Fibroblast of skin of right quadriceps (primary cell): ENCODE measurements at regions not wholly inside any gene's neighbourhood (a gene's known extent, or its start where the extent isn't known, plus 50 kb on each side); places are given as distances from the start of the nearest gene placed in this dataset.

ENCODE experiments used
- DNase-seq: peaks from one replicate; pipeline ENCODE4 v3.0.0-alpha.2; 2013

DNA sequence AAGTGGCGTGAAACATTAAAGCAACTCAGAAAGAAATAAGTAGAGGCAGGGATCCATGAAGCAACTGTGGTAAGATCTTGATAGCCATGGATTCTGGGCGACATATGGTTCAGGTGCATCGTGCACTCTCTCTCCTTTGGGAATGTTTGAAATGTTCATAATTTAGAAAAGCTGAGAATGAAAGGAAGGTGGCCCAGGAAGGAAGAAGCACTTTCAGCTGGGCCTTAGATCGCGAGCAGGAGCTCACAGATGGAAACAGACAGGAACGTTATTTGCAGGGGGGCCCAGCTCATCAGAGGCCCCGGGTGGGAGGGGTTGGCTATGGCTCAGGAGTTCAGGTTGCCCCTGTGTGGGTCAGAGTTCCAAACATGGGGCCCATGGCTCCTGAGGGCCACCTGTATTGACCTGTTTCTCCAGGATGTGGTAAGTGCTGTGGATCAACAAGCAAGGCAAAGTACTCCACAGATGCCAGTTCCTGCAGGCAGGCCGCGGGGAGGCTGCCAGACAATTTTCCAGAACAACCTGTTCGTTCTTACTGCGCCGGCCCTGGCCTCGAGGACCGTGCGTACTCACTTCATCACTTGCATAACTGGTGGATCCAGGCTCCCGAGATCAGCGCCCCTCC lies 253.2 kb downstream of the TOMM20 start:
- DNase-seq = no peak

DNA sequence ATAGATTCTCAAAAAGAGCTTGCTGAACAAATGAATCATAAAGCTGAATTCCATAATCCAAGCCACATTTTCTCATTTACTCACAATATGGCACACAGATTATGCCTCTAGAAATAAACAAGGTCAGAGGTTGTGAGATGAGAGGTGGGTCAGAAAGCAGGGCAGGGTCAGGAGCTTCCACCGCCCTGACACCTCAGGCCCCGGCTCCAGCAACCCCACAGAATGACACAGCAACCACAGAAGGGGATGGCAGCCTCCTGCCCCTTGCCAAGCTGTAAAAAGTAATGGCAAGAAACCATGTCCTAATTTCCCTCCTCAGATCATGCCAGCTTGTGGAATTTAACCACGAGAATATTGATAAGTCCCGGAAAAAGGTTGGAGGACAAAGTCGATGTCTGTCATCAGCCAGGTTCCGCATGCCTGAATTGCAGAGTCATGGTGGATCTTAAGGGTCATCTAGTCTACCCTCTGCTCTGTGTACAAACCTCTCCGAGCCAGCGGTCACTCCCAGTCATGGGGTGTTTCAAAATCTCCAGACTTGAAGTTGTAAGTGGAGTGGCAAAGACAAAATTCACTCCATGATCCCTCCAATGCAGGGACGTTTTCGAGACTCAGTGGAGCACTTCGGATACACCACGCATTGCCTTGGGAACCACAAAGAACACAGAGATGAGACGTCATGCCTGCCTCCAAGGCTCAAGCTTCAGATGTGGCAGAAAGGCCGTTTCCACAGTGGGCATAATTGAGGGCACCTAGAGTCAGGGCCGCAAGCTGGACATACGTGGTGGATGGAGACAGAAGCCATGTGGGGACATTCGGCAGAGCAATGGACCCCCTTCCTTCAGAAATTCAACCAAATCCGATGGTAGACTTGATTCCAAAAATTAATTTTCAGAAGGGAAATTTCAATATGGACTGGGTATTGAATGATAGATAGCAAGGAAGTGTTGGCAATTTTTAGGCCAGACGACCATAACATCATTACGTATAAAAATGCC lies 254.0 kb downstream of the TOMM20 start:
- no peak for DNase-seq

DNA sequence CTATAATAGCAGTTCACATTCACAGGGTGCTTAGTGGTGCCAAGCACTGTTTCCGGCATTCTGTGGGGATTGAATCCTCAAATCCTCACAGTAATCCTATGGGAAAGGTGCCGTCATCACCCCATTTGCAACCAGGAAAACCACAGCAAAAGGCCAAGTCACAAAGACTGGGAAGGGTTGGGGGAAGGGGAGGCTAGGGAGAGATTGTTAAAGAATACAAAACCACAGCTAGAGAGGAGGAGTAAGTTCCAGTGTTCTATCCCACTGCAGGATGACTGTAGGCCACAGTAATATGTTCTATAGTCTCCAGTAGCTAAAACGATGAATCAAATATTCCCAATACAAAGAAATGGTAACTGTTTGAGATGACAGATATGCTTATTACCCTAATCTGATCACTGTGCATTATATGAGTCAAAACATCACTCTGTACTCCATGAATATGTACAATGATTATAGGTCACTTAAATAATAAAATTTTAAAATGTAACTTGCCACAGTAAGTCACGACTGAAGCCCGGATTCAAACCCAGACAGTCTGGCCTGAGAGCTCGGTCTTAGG lies 256.8 kb downstream of the TOMM20 start:
- peak; percentile 96 for DNase-seq

DNA sequence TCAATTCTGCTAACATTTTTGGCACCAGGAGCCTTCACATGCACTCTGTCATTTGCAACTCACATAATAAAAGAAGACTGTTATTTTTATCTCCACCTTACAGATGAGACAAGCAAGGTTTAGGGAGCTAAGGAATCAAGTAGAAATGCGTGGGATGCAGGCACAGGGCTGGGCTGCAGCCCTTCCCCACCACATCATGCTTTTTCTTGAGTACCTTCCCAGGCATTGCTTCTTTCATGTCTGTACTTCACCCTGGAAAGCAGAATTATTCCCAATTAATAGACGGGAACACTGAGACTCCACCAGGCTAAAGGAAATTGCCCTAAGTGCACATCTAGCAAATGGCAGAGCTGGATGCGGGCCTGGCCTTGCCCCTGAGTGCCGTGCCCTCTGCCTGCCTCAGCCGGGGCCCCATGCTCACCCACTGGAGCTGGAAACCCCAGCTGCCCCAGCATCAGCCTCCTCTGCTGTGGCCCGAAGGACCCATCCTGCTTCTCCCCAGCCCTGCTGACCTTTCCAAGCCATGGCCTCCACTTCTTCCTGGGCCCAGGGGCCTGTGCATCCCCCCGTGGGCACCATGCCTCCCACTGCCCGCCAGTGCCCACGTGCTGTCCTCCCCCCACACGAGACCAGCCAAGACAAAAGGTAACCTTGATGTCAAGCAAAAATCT lies 257.5 kb downstream of the TOMM20 start:
- DNase-seq = no peak

DNA sequence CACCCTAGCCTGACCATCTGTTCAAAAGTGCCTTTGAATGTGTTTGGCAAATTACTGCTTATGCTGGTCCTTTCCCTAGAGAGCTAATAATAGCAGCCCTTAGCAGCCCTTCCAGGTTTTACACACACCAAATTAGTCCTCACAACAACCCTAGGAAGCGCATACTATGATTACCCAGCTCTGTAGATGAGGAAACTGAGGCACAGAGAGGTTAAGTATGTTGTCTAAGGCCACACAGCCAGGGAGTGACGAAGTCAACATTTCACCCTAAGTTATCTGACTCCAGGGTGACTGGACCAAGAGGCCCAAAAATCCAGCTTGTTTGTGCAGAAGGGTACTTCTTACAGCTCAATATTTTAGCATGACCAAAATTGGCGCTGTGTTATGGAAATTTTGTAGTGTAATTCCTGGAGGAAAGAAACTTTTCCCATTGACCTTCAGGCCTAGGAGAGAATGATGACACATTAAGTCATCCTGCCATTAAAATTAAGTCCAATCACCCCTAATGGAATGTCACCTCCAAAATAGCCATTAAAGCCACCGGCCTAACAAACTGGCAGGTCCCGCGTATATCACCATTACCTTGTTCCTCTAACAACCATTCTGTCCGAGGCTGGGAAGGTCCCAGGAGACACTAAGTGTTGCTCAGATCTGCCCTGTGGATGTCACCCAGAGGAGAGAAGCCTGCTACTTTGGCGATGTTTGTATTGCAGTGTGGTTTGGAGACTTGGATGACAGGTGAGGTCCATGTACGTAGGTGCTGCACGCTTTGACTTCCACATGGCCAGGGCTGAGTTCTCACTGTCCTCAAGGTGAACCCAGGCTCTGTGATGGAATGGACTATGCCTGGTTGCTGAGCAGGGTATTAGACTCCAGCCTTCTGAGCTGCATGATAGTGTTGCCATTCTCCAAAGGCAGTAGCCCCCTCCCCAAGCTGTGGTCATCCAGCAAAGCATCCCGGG lies 258.3 kb downstream of the TOMM20 start:
- DNase-seq = no peak

DNA sequence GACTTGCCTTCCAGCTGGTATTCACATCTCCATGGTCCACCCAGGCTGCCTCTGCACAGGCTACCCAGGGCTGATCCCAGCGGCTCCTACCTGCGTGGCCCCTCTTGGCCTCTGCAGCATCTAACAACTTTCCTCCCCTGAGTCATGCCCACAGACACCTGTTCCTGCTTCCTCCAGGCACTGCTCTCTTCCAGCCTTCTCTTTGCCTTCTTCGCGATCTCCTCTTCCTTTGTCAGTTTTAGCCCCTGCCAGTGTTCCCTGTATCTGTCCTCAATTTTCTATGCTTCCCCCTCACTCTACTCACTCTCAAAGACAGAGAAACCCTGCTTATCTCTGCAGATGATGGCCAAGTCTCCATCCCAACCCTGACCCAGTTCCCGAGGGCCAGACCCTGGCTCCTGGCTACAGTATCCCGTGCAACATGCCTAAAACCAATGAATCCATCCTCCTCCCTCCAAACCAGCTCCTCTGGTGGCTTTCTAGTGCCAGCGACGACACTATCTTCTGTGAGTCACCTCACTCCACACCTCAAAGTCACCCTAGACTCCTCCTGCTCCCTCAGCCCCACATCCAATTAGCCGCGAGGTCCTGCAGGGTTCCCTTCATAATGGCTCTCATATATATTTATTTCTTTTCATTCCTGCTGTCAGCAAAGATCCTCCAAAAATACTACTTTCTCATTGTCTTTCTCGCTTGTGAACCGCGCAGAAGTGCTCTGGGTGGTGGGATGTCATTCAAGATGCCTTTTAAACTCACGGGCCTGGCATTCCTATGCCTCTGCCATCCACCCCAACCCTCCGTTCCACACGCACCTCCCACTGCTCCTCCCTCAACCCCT lies 259.2 kb downstream of the TOMM20 start:
- no peak for DNase-seq

DNA sequence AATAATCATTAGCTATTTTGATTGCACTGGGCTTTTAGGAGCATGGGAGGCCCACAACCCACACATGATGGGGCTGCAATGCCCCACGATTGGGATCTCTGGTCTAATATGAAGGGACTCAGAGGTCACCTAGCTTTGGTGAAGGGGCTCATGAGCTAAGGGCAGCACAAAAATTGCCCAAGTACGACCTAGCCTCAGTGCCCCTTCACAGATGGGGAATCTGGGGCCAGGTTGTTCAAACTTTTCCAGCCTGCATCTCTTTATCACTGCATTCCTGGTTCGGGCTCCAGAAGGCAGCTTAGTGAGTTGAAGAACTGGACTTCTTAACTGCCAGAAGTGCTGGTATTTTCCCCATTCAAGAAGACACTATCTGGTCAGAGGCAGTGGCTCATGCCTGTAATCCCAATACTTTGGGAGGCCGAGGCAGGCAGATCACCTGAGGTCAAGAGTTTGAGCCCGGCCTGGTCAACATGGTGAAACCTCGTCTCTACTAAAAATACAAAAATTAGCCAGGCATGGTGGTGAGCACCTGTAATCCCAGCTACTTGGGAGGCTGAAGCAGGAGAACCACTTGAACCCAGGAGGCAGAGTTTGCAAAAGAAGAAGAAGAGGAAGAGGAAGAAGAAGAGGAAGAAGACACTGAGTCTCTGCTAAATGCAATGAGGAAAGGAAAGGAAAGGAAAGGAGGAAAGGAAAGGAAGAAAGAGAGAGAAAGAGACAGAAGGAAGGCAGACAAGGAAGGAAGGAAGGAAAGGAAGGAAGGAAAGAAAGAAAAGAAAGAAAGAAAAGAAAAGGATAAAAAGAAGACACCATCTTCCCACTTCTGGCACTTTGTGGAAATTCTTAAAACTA lies 258.5 kb upstream of the IRF2BP2 start:
- DNase-seq = no peak

DNA sequence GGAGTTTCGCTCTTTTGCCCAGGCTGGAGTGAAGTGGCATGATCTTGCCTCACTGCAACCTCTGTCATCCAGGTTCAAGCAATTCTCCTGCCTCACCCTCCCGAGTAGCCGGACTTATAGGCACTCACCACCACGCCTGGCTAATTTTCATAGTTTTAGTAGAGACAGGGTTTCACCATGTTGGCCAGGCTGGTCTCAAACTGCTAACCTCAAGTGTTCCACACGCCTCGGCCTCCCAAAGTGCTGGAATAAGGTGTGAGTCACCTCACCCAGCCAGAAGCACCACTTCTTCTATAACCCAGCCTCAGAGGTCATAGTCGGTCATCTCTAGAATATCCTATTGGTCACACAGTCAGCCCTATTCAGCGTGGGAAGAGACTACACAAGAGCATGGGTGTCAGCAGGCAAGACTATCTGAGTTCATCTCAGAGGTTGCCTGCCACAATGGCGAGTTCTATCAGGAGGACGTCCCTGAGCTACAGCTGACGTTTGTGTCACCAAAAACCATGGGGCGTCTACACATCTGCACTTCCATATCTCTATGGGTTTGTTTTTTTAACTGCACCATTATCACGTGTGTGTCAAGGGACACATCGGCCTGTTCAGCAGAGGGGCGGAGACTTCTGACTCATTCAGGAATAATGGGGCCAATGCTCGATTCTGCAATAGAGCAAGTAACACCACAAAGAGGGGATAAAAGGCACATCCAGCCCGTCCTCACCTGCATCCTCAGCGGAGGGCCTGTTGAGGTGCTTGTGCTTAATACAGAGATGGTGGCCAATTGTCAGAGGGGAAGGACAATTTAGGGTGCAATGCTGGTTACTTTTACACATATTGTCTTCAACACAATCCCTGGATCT lies 256.3 kb upstream of the IRF2BP2 start:
- peak; percentile 76 for DNase-seq

DNA sequence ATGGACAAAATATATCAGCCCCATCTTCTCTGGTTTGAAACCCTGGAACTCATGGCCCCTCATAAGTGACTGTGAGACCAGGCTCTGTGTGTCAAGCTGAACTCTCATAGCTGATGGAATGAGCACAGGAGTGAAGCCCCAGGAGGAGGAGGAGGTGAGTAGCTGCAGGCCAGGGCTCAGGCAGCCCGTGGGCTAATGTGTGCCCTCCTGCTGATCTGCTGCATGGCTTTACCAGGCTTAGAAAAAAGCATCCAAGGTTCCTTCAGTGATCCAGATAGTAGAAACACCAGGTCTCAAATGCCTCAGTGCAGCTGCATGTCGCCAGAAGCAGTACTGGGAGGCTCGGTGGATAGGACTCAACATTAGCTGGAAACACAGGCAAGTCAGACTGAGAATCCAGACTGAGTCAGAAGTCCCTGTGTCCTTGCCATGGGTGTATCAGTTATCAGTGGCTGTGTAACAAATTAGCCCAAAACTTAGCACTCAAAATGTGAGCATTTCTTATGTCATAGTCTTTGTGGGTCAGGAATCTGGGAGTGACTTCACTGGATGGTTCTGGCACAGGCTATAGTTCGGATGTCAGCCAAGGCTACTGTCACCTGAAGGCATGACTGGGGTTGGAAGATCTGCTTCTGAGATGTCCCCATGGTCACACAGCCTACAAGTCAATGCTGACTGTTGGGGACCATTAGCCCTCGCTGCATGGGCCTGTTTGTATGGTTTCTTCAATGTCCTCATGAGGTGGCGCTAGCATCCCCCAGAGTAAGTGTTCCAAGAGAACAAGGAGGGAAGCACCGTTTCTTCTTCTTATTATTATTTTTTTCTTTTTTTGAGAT lies 255.4 kb upstream of the IRF2BP2 start:
- DNase-seq = no peak

DNA sequence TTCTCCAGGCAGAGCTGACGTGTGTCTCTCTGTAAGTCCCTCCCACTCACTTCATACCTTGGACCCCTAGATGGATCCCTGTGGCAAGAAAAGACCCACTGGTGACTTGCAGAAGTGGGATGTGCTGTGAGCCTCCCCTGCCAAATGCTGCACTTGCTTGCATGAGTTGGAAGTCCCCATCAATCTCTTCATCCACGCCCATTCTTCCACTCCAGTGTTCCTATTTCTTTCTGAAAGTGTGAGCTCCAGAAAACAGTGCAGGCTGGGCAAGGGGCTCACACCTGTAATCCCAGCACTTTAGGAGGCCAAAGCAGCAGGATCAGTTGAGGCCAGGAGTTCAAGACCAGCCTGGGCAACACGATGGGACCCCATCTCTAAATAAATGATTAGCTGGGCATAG lies 254.1 kb upstream of the IRF2BP2 start:
- DNase-seq = no peak

DNA sequence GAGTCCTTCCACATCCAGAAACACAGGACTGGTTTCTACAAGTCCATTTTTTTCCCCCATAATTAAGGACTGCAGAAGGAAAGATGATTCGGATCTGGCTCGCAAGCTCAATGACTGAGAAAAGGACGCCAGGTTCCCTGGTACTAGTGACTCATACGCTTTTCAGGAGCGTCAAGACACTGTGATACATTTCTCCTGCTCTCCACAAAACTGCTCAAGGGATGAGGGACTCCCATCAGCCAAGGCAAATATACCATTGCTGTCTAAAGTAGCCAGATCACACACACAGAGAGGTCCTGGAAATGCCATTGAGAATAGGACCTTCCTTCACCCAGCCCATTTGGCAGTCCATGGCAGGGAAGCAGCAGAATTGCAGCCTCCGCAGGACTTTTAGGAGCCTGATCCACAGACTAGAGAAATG lies 253.6 kb upstream of the IRF2BP2 start:
- peak; percentile 67 for DNase-seq

DNA sequence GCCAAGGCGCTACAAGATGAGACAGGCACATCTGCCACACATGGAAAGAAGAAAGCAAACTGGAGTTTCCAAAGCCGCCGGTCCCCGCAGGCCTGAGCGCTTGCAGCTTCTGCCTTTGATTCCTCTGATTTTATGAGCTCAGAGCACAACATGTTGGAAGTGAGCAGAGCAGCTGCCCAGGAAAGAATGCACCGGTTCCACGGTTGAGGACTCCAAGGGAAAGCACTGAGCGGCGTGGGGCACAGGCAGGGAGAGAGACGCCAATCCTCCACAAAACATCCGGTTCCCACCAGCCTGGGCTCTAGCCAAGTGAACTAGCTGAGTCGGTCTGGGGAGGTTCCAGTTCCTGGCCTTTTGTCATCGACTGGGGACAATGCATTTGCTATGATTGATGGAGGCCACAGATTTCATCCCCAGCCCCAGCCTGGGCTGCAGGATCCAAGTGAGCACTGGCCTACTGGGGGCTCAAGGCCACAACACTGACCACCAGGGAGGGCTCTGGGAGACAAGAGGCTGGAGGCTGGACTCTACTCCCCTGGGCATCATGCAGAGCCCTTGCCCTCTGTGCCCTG lies 253.1 kb upstream of the IRF2BP2 start:
- DNase-seq = peak; percentile 70

DNA sequence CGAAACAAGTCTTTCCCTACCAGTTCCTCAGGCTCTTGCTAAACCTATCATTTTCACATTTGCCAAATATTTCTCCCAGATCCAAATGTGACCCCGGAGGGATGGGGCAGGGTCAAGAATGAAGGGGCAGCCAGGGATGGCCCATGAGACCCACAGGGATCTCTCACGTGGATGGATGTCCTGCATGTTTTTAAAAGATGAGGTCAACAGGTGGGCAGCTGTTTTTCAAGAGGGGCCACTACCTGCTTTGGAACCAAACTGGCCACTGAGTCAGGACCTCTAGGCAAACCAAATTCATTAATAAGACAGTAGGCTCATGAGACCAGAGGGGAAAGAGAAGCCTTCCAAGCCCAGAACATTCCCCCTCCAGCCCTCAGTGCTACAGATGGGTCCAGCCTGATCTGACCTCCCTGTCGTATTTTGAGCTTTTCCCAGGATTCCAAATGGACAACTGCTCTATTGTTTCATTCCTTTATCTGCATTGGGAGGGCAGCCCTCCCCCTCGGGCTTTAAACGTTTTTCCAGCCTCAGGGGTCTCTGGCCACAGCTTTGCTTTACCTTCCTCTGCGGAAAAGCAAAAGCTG lies 252.5 kb upstream of the IRF2BP2 start:
- no peak for DNase-seq

DNA sequence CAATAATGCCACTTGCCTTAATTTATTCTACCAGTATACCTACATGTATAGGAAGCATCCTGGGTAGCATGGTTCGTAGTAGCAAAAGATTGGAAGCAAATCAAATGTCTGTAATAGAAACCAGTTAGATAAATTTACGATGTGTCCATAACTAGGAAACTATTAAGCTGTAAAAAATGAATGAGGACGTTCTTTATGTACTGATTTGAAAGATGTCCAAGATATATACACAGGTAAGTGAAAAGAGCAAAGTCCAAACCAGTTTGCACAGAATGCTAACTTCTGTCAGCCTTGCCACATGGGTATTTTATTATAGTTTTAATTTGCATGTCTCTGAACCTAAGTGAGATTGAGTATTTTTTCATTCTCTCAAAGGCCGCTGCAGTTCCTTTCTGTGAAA lies 251.8 kb upstream of the IRF2BP2 start:
- DNase-seq = no peak

DNA sequence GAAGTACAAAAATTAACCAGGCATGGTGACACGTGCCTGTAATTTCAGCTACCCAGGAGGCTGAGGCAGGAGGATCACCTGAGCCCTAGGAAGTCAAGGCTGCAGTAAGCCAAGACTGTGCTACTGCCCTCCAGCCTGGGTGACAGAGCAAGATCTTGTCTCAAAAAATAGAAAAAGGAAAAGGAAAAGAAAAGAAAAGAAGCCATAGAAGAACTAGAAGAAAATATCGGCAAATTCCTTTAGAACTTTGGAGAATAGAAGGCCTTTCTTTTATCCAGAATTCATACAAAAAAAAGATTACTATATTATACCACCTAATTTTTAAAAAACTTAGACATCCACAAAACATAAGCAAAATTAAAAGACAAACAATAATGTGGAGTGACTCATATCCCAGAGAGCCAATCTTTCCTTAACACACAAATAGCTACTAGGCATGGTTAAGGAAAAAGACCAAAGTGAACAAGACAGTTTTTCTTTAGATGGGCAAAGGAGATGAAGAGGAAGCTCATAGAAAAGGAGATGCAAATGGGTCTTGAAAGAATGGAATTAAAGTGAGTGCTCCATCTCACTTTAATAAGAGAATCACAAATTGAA lies 251.1 kb upstream of the IRF2BP2 start:
- no peak for DNase-seq

DNA sequence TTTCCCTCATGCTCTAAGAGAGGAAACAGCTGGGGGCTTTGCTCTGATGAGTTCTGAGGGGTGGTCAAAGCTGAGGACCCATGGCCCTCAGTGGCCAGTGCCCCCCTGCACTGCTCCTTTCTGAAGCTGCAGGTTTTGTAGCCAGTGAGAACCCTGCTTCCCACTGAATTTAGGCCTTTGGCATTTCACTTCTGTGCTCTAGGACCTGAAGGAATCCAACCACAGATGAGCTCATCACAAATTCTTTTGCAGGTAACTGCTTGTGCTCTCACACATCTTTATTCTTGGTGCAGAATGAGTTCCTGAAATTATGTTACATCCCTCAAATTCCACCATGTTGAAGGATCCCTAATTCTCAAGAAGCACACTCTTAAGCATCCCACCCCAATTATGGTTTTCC lies 248.7 kb upstream of the IRF2BP2 start:
- no peak for DNase-seq

DNA sequence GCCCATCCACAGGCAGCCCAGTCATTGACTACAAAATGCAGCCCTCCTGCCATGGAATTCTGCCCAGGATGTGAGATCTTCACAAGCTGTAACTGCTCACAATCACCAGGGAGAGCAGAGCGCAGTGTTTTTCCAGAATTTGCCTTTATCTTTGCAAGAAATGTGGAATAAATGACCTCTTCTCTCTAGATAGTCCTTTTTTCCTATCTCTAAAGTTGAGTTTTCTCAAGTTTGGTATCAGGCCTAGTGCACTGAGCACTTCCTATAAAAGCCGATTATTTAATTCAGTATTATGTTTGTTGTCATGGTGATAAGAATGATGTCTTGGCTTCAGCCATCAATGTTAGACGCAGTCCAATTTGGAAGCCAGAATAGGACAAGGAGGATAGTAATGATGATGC lies 246.9 kb upstream of the IRF2BP2 start:
- no peak for DNase-seq
